HEK293T (cell line): ENCODE measurements at regions not wholly inside any gene's neighbourhood (a gene's known extent, or its start where the extent isn't known, plus 50 kb on each side); places are given as distances from the start of the nearest gene placed in this dataset.

ENCODE experiments used
- ARNT ChIP-seq: fragments of 450-650 bp; IDR thresholded peaks from 2 replicates; pipeline ENCODE4 v1.6.1; 2017; ENCODE audit warnings: mild to moderate bottlenecking
- CTBP1 ChIP-seq: fragments of 450-650 bp; IDR thresholded peaks from 2 replicates; pipeline ENCODE4 v1.6.1; 2016; ENCODE audit warnings: borderline replicate concordance
- FOXA1 ChIP-seq: fragments of 450-650 bp; IDR thresholded peaks from 2 replicates; pipeline ENCODE4 v1.6.1; 2016; ENCODE audit warnings: mild to moderate bottlenecking
- FOXK2 ChIP-seq: fragments of 450-650 bp; IDR thresholded peaks from 2 replicates; pipeline ENCODE4 v1.6.1; 2016; ENCODE audit warnings: mild to moderate bottlenecking
- FOXM1 ChIP-seq: fragments of 450-650 bp; IDR thresholded peaks from 2 replicates; pipeline ENCODE4 v1.6.1; 2017; ENCODE audit warnings: mild to moderate bottlenecking, borderline replicate concordance
- L3MBTL2 ChIP-seq: fragments of 450-650 bp; conservative IDR thresholded peaks from 2 replicates; pipeline ENCODE4 v1.6.1; 2016; ENCODE audit warnings: mild to moderate bottlenecking
- NFRKB ChIP-seq: fragments of 450-650 bp; IDR thresholded peaks from 2 replicates; pipeline ENCODE4 v1.6.1; 2016; ENCODE audit warnings: mild to moderate bottlenecking, moderate library complexity
- SP1 ChIP-seq: fragments of 450-650 bp; IDR thresholded peaks from 2 replicates; pipeline ENCODE4 v1.6.1; 2017
- SUZ12 ChIP-seq: fragments of 450-650 bp; IDR thresholded peaks from 2 replicates; pipeline ENCODE4 v1.6.1; 2016; ENCODE audit warnings: mild to moderate bottlenecking
- TARDBP ChIP-seq: fragments of 450-650 bp; IDR thresholded peaks from 2 replicates; pipeline ENCODE4 v1.6.1; 2016

DNA sequence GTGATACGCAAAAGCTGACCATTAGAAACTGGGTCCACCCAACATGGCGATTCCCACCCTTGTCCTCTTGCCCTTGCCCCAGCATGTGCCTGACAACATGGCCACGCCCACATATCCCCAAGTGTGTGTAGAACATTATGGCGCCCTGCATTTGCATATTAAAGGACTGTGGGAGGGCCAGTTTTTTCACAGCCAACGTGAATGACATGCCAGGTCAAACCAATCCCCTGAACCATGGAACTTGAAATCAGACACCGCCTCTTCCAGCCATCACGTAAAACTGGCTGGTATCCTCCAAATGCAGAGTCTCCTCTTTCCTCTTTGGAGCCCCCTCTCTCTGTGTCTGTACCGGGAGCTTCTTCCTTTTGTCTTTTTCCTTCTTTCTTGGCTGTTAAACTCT lies 156.7 kb upstream of the EPHA6 start:
- no peak for TF ChIP-seq TARDBP
- TF ChIP-seq FOXK2 = no peak
- TF ChIP-seq ARNT = no peak
- no peak for TF ChIP-seq FOXA1
- TF ChIP-seq SP1 = no peak
- TF ChIP-seq SUZ12 = no peak
- TF ChIP-seq L3MBTL2 = no peak
- no peak for TF ChIP-seq FOXM1
- TF ChIP-seq CTBP1 = no peak
- no peak for TF ChIP-seq NFRKB
